Lung (tissue), 11 donors: ENCODE measurements at regions not wholly inside any gene's neighbourhood (a gene's known extent, or its start where the extent isn't known, plus 50 kb on each side); places are given as distances from the start of the nearest gene placed in this dataset.

Experiments
- ATAC-seq: fragments of 200-7000 bp; cut with Tn5 transposase; one replicate; pipeline ENCODE4 v1.9.1; 2020; ENCODE audit warnings: moderate number of reproducible peaks; ENCODE audit not compliant: insufficient read depth, low FRiP score
- DNase-seq, 3 donors: peaks; one replicate each; pipeline ENCODE4 v3.0.0-alpha.2; 2013 to 2017
- H3K27ac ChIP-seq, 2 donors: one replicate each; pipeline ENCODE4 v1.5.1; 2013; ENCODE audit warnings: mild to moderate bottlenecking in 2 of 2, moderate library complexity in 2 of 2, control low read depth in 1 of 2, inconsistent platforms in 1 of 2, low read depth in 1 of 2, low read length in 1 of 2
- H3K27me3 ChIP-seq, 3 donors: one replicate each; pipeline ENCODE4 v1.5.1; 2013; ENCODE audit warnings: low read length in 2 of 3; ENCODE audit not compliant: control insufficient read depth in 3 of 3, insufficient read depth in 3 of 3
- H3K36me3 ChIP-seq, 4 donors: one replicate each; pipeline ENCODE4 v1.5.1; 2013; ENCODE audit warnings: low read length in 4 of 4, mild to moderate bottlenecking in 1 of 4, moderate library complexity in 1 of 4; ENCODE audit not compliant: control insufficient read depth in 4 of 4, insufficient read depth in 4 of 4
- H3K4me1 ChIP-seq, 5 donors: one replicate each; pipeline ENCODE4 v1.5.1; 2013; ENCODE audit warnings: low read length in 5 of 5, mild to moderate bottlenecking in 2 of 5, moderate library complexity in 1 of 5; ENCODE audit not compliant: control insufficient read depth in 5 of 5, insufficient read depth in 5 of 5
- H3K4me3 ChIP-seq: one replicate; pipeline ENCODE4 v1.5.1; 2013; ENCODE audit warnings: mild to moderate bottlenecking, control low read depth, moderate library complexity
- H3K9ac ChIP-seq, 2 donors: one replicate each; pipeline ENCODE4 v1.5.1; 2013; ENCODE audit warnings: low read length in 2 of 2, control low read depth in 1 of 2; ENCODE audit not compliant: insufficient read depth in 1 of 2
- H3K9me3 ChIP-seq, 4 donors: one replicate each; pipeline ENCODE4 v1.5.1; 2013; ENCODE audit warnings: low read length in 3 of 4, mild to moderate bottlenecking in 1 of 4, moderate library complexity in 1 of 4; ENCODE audit not compliant: control insufficient read depth in 4 of 4, insufficient read depth in 3 of 4
- CTCF ChIP-seq: IDR thresholded peaks from 2 replicates; pipeline ENCODE4 v1.5.1; 2012; ENCODE audit warnings: mild to moderate bottlenecking; ENCODE audit errors: control extremely low read depth, extremely low read depth
- WGBS, 2 donors: extraction: QIAGEN DNeasy Blood & Tissue Kit; methylation state at CpG; one replicate each; pipeline ENCODE4 v1.1.7; 2013; 5-methylcytosine and 5-hydroxymethylcytosine counted together
- donor health status: control.
- donor health status: control.
- donor health status: Bipolar disorder and iron deficiency.
- donor health status: healthy.
- donor health status: DM: yes; HTN: yes; CAD: no.

GRCh38 chr6:119526561-119527230, 177.1 kb upstream of the MAN1A1 start:
- TF ChIP-seq CTCF: no peak
- H3K36me3 ChIP-seq: no peaks in the 10 kb centered on the region
- no peaks in the 10 kb centered on the region for H3K4me1 ChIP-seq
- H3K4me3 ChIP-seq: no peak overlapping the region
- H3K9me3 ChIP-seq: no peaks in the 10 kb centered on the region
- no peak for DNase-seq
- WGBS, 2 donors: 86 to 90% methylated on average over 7 of the region's 7 CpGs
- H3K27me3 ChIP-seq: no peaks in the 10 kb centered on the region
- H3K27ac ChIP-seq: no peak overlapping the region
- ATAC-seq: no peak
- H3K9ac ChIP-seq: no peak overlapping the region

GRCh38 chr6:119524410-119524809, 174.8 kb upstream of the MAN1A1 start:
- Histone ChIP-seq H3K9ac (no peak overlapping the region), H3K27me3 (no peaks in the 10 kb centered on the region), H3K4me1 (no peaks in the 10 kb centered on the region), H3K36me3 (no peaks in the 10 kb centered on the region), H3K27ac (no peak overlapping the region), H3K9me3 (no peaks in the 10 kb centered on the region), H3K4me3 (no peak overlapping the region)
- DNase-seq (no peak), ATAC-seq (no peak)
- 88 to 95% methylated on average over 1 of the region's 1 CpG for WGBS, 2 donors
- TF ChIP-seq CTCF: no peak

GRCh38 chr6:119523556-119523955, 174.0 kb upstream of the MAN1A1 start:
- Histone ChIP-seq H3K9me3 (no peaks in the 10 kb centered on the region), H3K36me3 (no peaks in the 10 kb centered on the region), H3K4me3 (no peak overlapping the region), H3K4me1 (no peaks in the 10 kb centered on the region), H3K27me3 (no peaks in the 10 kb centered on the region), H3K9ac (no peak overlapping the region), H3K27ac (no peak overlapping the region)
- WGBS, 2 donors: 18 to 26% methylated on average over 1 of the region's 1 CpG
- TF ChIP-seq CTCF: no peak
- ATAC-seq (no peak), DNase-seq (no peak)

GRCh38 chr6:119521251-119521650, 171.7 kb upstream of the MAN1A1 start:
- Histone ChIP-seq H3K27ac (no peak overlapping the region), H3K9ac (no peak overlapping the region), H3K4me1 (no peaks in the 10 kb centered on the region), H3K9me3 (no peaks in the 10 kb centered on the region), H3K27me3 (no peaks in the 10 kb centered on the region), H3K4me3 (no peak overlapping the region), H3K36me3 (no peaks in the 10 kb centered on the region)
- WGBS, 2 donors: 93 to 97% methylated on average over 1 of the region's 1 CpG
- no peak for TF ChIP-seq CTCF
- no peak for DNase-seq
- ATAC-seq: no peak
